Renal cortical epithelial cell (primary cell): ENCODE measurements at regions not wholly inside any gene's neighbourhood (a gene's known extent, or its start where the extent isn't known, plus 50 kb on each side); places are given as distances from the start of the nearest gene placed in this dataset.
"Not testable (repeated sequence)": the region's sequence is repeated elsewhere in the genome, so short reads cannot be mapped to it uniquely, and the experiment has no call there.

Experiments used
- DNase-seq: peaks from one replicate; pipeline ENCODE4 v3.0.0-alpha.2; 2011; ENCODE audit warnings: low read depth

- DNase-seq = no peak
These were observed 87.7 kb downstream of the RTP5 start for GRCh38 chr2:241957276-241957675.

- no peak for DNase-seq
These were observed 89.5 kb downstream of the RTP5 start for GRCh38 chr2:241958818-241959545.

GRCh38 chr2:241959751-241960269 is 90.3 kb downstream of the RTP5 start:
- no peak for DNase-seq

- DNase-seq = no peak
These were observed 91.9 kb downstream of the RTP5 start for GRCh38 chr2:241961454-241961853.

GRCh38 chr2:241964133-241964532 is 94.6 kb downstream of the RTP5 start:
- no peak for DNase-seq

- peak; percentile 97 for DNase-seq
These were observed 96.4 kb downstream of the RTP5 start for GRCh38 chr2:241965931-241966412.

- DNase-seq = no peak
These were observed 97.3 kb downstream of the RTP5 start for GRCh38 chr2:241966647-241967466.

GRCh38 chr2:241967467-241968144 is 98.1 kb downstream of the RTP5 start:
- DNase-seq = no peak

- no peak for DNase-seq
These were observed 98.9 kb downstream of the RTP5 start for GRCh38 chr2:241968417-241968816.

- not testable (repeated sequence) for DNase-seq
These were observed 99.7 kb downstream of the RTP5 start for GRCh38 chr2:241969182-241969581.

- DNase-seq = no peak
These were observed 101.2 kb downstream of the RTP5 start for GRCh38 chr2:241970716-241971115.

GRCh38 chr2:241974096-241974495 is 104.6 kb downstream of the RTP5 start:
- no peak for DNase-seq

GRCh38 chr2:241974851-241975592 is 105.5 kb downstream of the RTP5 start:
- no peak for DNase-seq

GRCh38 chr2:241975593-241976284 is 106.2 kb downstream of the RTP5 start:
- DNase-seq = peak; percentile 73

- DNase-seq = no peak
These were observed 106.8 kb downstream of the RTP5 start for GRCh38 chr2:241976296-241976695.

GRCh38 chr2:241977557-241978300 is 108.2 kb downstream of the RTP5 start:
- no peak for DNase-seq

- DNase-seq = no peak
These were observed 109.1 kb downstream of the RTP5 start for GRCh38 chr2:241978670-241979069.

GRCh38 chr2:241980193-241980592 is 110.7 kb downstream of the RTP5 start:
- DNase-seq = no peak

GRCh38 chr2:241981076-241981700 is 111.7 kb downstream of the RTP5 start:
- no peak for DNase-seq
